GM23338 (cell line): ENCODE measurements at regions not wholly inside any gene's neighbourhood (a gene's known extent, or its start where the extent isn't known, plus 50 kb on each side); places are given as distances from the start of the nearest gene placed in this dataset.

ENCODE experiments used
- ATAC-seq: fragments of 200-7000 bp; cut with Tn5 transposase; 3 replicates; pipeline ENCODE4 v1.9.1; 2020
- DNase-seq: peaks from one replicate; pipeline ENCODE4 v3.0.0-alpha.2; 2015; ENCODE audit warnings: low spot score
- H2AFZ ChIP-seq: fragments of 200-600 bp; sonication (generic); 2 replicates; pipeline ENCODE4 v1.8.0; 2016; ENCODE audit warnings: antibody characterized with exemption, mild to moderate bottlenecking, moderate library complexity
- H3F3A ChIP-seq: fragments of 200-600 bp; sonication (generic); replicated peaks from 2 replicates; pipeline ENCODE4 v1.8.0; 2017; ENCODE audit warnings: antibody characterized with exemption, mixed run types, low read depth
- H3K27ac ChIP-seq: fragments of 200-600 bp; sonication (generic); 2 replicates; pipeline ENCODE4 v1.6.1; 2016; ENCODE audit warnings: low read depth
- H3K27me3 ChIP-seq: fragments of 200-600 bp; sonication (generic); 2 replicates; pipeline ENCODE4 v1.8.0; 2016; ENCODE audit warnings: mild to moderate bottlenecking, mixed run types, moderate library complexity; ENCODE audit not compliant: insufficient read depth
- H3K36me3 ChIP-seq: fragments of 200-600 bp; sonication (generic); 2 replicates; pipeline ENCODE4 v1.8.0; 2016; ENCODE audit warnings: mild to moderate bottlenecking; ENCODE audit not compliant: insufficient read depth
- H3K4me1 ChIP-seq: fragments of 200-600 bp; sonication (generic); 2 replicates; pipeline ENCODE4 v1.8.0; 2016; ENCODE audit warnings: mild to moderate bottlenecking, moderate library complexity; ENCODE audit not compliant: insufficient read depth
- H3K4me2 ChIP-seq: fragments of 200-600 bp; sonication (generic); 2 replicates; pipeline ENCODE4 v1.7.1; 2017; ENCODE audit warnings: mixed run types
- H3K4me3 ChIP-seq: fragments of 200-600 bp; sonication (generic); 2 replicates; pipeline ENCODE4 v1.6.1; 2016; ENCODE audit warnings: mixed run types
- H3K79me2 ChIP-seq: fragments of 200-600 bp; sonication (generic); replicated peaks from 2 replicates; pipeline ENCODE4 v1.8.0; 2017; ENCODE audit warnings: mild to moderate bottlenecking; ENCODE audit not compliant: insufficient read depth
- H3K9me2 ChIP-seq: fragments of 200-600 bp; sonication (generic); 2 replicates; pipeline ENCODE4 v1.8.0; 2017; ENCODE audit not compliant: insufficient read depth
- H4K20me1 ChIP-seq: fragments of 200-600 bp; sonication (generic); replicated peaks from 2 replicates; pipeline ENCODE4 v1.8.0; 2017; ENCODE audit warnings: mild to moderate bottlenecking; ENCODE audit not compliant: insufficient read depth
- H3K27ac Mint-ChIP-seq: 2 replicates; pipeline ENCODE4 v1.8.0; 2020; ENCODE audit warnings: inconsistent platforms, mild to moderate bottlenecking, moderate library complexity, mixed read lengths
- H3K27me3 Mint-ChIP-seq: 3 replicates; pipeline ENCODE4 v1.8.0; 2022; ENCODE audit warnings: low read depth, mild to moderate bottlenecking, moderate library complexity, mixed read lengths, inconsistent platforms; ENCODE audit not compliant: insufficient read depth, poor library complexity
- H3K36me3 Mint-ChIP-seq: 3 replicates; pipeline ENCODE4 v1.8.0; 2021; ENCODE audit warnings: low read depth, mild to moderate bottlenecking, inconsistent platforms, moderate library complexity, mixed read lengths
- H3K4me1 Mint-ChIP-seq: 3 replicates; pipeline ENCODE4 v1.8.0; 2020; ENCODE audit warnings: mild to moderate bottlenecking, inconsistent platforms, mixed read lengths
- H3K4me3 Mint-ChIP-seq: 3 replicates; pipeline ENCODE4 v1.8.0; 2021; ENCODE audit warnings: moderate library complexity, mild to moderate bottlenecking, inconsistent platforms, mixed read lengths
- H3K9me3 Mint-ChIP-seq: 3 replicates; pipeline ENCODE4 v1.8.0; 2020; ENCODE audit warnings: moderate library complexity, mild to moderate bottlenecking, inconsistent platforms, mixed read lengths
- CREB1 ChIP-seq: fragments of 250-450 bp; sonication (Bioruptor Pico); IDR thresholded peaks from 2 replicates; pipeline ENCODE4 v1.5.0; 2020; ENCODE audit warnings: low read depth, mild to moderate bottlenecking, moderate library complexity
- EZH2 ChIP-seq: fragments of 200-600 bp; sonication (generic); IDR thresholded peaks from one replicate; pipeline ENCODE4 v1.8.0; 2017; ENCODE audit warnings: antibody characterized with exemption, mild to moderate bottlenecking, low read depth; ENCODE audit not compliant: unreplicated experiment
- EZH2phosphoT487 ChIP-seq: fragments of 200-600 bp; sonication (generic); IDR thresholded peaks from one replicate; pipeline ENCODE4 v1.8.1; 2018; ENCODE audit warnings: antibody characterized with exemption; ENCODE audit not compliant: unreplicated experiment
- JUNB ChIP-seq: IDR thresholded peaks from one replicate; pipeline ENCODE4 v1.6.1; 2016; ENCODE audit warnings: antibody characterized with exemption; ENCODE audit not compliant: unreplicated experiment
- NANOG ChIP-seq: IDR thresholded peaks from 2 replicates; pipeline ENCODE4 v1.6.1; 2016; ENCODE audit warnings: antibody characterized with exemption, borderline replicate concordance
- POLR2AphosphoS5 ChIP-seq: IDR thresholded peaks from 2 replicates; pipeline ENCODE4 v1.6.1; 2016; ENCODE audit warnings: antibody characterized with exemption, low read depth
- STAT1 ChIP-seq: IDR thresholded peaks from one replicate; pipeline ENCODE4 v1.6.1; 2016; ENCODE audit warnings: antibody characterized with exemption; ENCODE audit not compliant: unreplicated experiment
- ZNF114 ChIP-seq: fragments of 250-450 bp; sonication (Bioruptor Pico); IDR thresholded peaks from 2 replicates; pipeline ENCODE4 v1.5.0; 2020; ENCODE audit warnings: mild to moderate bottlenecking, moderate library complexity
- ZNF331 ChIP-seq: fragments of 250-450 bp; sonication (Bioruptor Pico); IDR thresholded peaks from 2 replicates; pipeline ENCODE4 v1.5.0; 2020; ENCODE audit warnings: low read depth, mild to moderate bottlenecking, moderate library complexity
- TF ChIP-seq, protein P1 (sequence below), 2 experiments: fragments of 200-600 bp in 1 of 2; sonication (generic) in 1 of 2; conservative IDR thresholded peaks; 2 replicates each; pipeline versions ENCODE4 v1.5.1 to v1.6.1; 2016 to 2017; ENCODE audit warnings: antibody characterized with exemption in 2 of 2, low read depth in 2 of 2, mild to moderate bottlenecking in 2 of 2, moderate library complexity in 1 of 2
- TF ChIP-seq, protein P2 (sequence below): IDR thresholded peaks from one replicate; pipeline ENCODE4 v1.6.1; 2018; ENCODE audit warnings: antibody characterized with exemption; ENCODE audit not compliant: unreplicated experiment
- TF ChIP-seq, protein P3 (sequence below): IDR thresholded peaks from 2 replicates; pipeline ENCODE4 v1.6.1; 2016; ENCODE audit warnings: antibody characterized with exemption
- TF ChIP-seq, protein P4 (sequence below): fragments of 250-450 bp; sonication (Bioruptor Pico); IDR thresholded peaks from 2 replicates; pipeline ENCODE4 v1.5.0; 2020; ENCODE audit warnings: mild to moderate bottlenecking, moderate library complexity

DNA sequence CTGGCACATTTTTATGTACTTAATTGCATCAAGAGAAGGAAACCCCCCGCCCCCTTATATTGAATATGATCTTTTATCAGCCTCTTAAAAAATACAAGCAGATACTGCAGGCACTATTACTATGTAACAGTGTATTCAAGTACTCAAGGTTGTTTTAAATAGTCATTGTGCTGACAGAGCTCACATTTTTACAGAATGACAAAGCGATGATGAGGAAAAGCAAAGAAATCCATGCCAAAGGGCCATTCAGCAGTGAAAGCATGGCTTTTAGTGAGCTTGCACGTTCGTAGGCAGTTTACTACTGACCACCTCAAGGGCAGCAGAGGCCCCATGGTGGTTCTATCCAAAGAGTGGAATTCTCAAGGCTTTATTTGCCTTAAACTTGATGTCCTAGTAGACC, 146.8 kb downstream of the RPS12 start:
- no peak overlapping the region for H3K27ac ChIP-seq
- peaks cover 16% of the 10 kb centered on the region for H3K4me1 ChIP-seq
- no peak for TF ChIP-seq EZH2phosphoT487
- TF ChIP-seq CREB1, result no peak
- no peak for TF ChIP-seq EZH2
- no peak for TF ChIP-seq STAT1
- TF ChIP-seq, protein P1, sequence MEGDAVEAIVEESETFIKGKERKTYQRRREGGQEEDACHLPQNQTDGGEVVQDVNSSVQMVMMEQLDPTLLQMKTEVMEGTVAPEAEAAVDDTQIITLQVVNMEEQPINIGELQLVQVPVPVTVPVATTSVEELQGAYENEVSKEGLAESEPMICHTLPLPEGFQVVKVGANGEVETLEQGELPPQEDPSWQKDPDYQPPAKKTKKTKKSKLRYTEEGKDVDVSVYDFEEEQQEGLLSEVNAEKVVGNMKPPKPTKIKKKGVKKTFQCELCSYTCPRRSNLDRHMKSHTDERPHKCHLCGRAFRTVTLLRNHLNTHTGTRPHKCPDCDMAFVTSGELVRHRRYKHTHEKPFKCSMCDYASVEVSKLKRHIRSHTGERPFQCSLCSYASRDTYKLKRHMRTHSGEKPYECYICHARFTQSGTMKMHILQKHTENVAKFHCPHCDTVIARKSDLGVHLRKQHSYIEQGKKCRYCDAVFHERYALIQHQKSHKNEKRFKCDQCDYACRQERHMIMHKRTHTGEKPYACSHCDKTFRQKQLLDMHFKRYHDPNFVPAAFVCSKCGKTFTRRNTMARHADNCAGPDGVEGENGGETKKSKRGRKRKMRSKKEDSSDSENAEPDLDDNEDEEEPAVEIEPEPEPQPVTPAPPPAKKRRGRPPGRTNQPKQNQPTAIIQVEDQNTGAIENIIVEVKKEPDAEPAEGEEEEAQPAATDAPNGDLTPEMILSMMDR (conservative IDR thresholded peaks at IDR 0.05; ENCODE audit: low read depth in 2 of 2), result no peak
- TF ChIP-seq NANOG, result no peak
- no peak for TF ChIP-seq JUNB
- TF ChIP-seq, protein P2, sequence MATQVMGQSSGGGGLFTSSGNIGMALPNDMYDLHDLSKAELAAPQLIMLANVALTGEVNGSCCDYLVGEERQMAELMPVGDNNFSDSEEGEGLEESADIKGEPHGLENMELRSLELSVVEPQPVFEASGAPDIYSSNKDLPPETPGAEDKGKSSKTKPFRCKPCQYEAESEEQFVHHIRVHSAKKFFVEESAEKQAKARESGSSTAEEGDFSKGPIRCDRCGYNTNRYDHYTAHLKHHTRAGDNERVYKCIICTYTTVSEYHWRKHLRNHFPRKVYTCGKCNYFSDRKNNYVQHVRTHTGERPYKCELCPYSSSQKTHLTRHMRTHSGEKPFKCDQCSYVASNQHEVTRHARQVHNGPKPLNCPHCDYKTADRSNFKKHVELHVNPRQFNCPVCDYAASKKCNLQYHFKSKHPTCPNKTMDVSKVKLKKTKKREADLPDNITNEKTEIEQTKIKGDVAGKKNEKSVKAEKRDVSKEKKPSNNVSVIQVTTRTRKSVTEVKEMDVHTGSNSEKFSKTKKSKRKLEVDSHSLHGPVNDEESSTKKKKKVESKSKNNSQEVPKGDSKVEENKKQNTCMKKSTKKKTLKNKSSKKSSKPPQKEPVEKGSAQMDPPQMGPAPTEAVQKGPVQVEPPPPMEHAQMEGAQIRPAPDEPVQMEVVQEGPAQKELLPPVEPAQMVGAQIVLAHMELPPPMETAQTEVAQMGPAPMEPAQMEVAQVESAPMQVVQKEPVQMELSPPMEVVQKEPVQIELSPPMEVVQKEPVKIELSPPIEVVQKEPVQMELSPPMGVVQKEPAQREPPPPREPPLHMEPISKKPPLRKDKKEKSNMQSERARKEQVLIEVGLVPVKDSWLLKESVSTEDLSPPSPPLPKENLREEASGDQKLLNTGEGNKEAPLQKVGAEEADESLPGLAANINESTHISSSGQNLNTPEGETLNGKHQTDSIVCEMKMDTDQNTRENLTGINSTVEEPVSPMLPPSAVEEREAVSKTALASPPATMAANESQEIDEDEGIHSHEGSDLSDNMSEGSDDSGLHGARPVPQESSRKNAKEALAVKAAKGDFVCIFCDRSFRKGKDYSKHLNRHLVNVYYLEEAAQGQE, result no peak
- TF ChIP-seq ZNF114 (CRISPR knock-in tag), result no peak
- TF ChIP-seq, protein P3, sequence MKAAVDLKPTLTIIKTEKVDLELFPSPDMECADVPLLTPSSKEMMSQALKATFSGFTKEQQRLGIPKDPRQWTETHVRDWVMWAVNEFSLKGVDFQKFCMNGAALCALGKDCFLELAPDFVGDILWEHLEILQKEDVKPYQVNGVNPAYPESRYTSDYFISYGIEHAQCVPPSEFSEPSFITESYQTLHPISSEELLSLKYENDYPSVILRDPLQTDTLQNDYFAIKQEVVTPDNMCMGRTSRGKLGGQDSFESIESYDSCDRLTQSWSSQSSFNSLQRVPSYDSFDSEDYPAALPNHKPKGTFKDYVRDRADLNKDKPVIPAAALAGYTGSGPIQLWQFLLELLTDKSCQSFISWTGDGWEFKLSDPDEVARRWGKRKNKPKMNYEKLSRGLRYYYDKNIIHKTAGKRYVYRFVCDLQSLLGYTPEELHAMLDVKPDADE, result no peak
- no peak for TF ChIP-seq ZNF331 (CRISPR knock-in tag)
- TF ChIP-seq POLR2AphosphoS5, result no peak
- TF ChIP-seq, protein P4, sequence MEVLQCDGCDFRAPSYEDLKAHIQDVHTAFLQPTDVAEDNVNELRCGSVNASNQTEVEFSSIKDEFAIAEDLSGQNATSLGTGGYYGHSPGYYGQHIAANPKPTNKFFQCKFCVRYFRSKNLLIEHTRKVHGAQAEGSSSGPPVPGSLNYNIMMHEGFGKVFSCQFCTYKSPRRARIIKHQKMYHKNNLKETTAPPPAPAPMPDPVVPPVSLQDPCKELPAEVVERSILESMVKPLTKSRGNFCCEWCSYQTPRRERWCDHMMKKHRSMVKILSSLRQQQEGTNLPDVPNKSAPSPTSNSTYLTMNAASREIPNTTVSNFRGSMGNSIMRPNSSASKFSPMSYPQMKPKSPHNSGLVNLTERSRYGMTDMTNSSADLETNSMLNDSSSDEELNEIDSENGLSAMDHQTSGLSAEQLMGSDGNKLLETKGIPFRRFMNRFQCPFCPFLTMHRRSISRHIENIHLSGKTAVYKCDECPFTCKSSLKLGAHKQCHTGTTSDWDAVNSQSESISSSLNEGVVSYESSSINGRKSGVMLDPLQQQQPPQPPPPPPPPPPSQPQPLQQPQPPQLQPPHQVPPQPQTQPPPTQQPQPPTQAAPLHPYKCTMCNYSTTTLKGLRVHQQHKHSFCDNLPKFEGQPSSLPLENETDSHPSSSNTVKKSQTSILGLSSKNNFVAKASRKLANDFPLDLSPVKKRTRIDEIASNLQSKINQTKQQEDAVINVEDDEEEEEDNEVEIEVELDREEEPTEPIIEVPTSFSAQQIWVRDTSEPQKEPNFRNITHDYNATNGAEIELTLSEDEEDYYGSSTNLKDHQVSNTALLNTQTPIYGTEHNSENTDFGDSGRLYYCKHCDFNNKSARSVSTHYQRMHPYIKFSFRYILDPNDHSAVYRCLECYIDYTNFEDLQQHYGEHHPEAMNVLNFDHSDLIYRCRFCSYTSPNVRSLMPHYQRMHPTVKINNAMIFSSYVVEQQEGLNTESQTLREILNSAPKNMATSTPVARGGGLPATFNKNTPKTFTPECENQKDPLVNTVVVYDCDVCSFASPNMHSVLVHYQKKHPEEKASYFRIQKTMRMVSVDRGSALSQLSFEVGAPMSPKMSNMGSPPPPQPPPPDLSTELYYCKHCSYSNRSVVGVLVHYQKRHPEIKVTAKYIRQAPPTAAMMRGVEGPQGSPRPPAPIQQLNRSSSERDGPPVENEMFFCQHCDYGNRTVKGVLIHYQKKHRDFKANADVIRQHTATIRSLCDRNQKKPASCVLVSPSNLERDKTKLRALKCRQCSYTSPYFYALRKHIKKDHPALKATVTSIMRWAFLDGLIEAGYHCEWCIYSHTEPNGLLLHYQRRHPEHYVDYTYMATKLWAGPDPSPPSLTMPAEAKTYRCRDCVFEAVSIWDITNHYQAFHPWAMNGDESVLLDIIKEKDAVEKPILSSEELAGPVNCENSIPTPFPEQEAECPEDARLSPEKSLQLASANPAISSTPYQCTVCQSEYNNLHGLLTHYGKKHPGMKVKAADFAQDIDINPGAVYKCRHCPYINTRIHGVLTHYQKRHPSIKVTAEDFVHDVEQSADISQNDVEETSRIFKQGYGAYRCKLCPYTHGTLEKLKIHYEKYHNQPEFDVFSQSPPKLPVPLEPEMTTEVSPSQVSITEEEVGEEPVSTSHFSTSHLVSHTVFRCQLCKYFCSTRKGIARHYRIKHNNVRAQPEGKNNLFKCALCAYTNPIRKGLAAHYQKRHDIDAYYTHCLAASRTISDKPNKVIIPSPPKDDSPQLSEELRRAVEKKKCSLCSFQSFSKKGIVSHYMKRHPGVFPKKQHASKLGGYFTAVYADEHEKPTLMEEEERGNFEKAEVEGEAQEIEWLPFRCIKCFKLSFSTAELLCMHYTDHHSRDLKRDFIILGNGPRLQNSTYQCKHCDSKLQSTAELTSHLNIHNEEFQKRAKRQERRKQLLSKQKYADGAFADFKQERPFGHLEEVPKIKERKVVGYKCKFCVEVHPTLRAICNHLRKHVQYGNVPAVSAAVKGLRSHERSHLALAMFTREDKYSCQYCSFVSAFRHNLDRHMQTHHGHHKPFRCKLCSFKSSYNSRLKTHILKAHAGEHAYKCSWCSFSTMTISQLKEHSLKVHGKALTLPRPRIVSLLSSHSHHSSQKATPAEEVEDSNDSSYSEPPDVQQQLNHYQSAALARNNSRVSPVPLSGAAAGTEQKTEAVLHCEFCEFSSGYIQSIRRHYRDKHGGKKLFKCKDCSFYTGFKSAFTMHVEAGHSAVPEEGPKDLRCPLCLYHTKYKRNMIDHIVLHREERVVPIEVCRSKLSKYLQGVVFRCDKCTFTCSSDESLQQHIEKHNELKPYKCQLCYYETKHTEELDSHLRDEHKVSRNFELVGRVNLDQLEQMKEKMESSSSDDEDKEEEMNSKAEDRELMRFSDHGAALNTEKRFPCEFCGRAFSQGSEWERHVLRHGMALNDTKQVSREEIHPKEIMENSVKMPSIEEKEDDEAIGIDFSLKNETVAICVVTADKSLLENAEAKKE (CRISPR knock-in tag), result no peak
- H3K4me2 ChIP-seq, result peak overlapping the region; percentile 28; the same call in 1 of the 2 replicates
- H3K9me2 ChIP-seq, result no peaks in the 10 kb centered on the region
- Mint-ChIP-seq H3K4me3 (no peak overlapping the region), H3K36me3 (no peaks in the 10 kb centered on the region), H3K9me3 (no peaks in the 10 kb centered on the region), H3K4me1 (peaks cover 20% of the 10 kb centered on the region), H3K27me3 (no peaks in the 10 kb centered on the region), H3K27ac (no peak overlapping the region)
- no peaks in the 10 kb centered on the region for H3K79me2 ChIP-seq
- no peaks in the 10 kb centered on the region for H3K36me3 ChIP-seq
- H4K20me1 ChIP-seq, result no peaks in the 10 kb centered on the region
- ATAC-seq (no peak), DNase-seq (peak; percentile 10)
- no peaks in the 10 kb centered on the region for H3F3A ChIP-seq
- no peaks in the 10 kb centered on the region for H3K27me3 ChIP-seq
- H2AFZ ChIP-seq, result no peak overlapping the region
- H3K4me3 ChIP-seq, result no peak overlapping the region
